Ovary (tissue), 7 donors: ENCODE measurements at regions not wholly inside any gene's neighbourhood (a gene's known extent, or its start where the extent isn't known, plus 50 kb on each side); places are given as distances from the start of the nearest gene placed in this dataset.

Source experiments
- DNase-seq, 5 donors: peaks; one replicate each; pipeline ENCODE4 v3.0.0-alpha.2; 2019 to 2020
- H3K27ac ChIP-seq, 2 donors: fragments of 200-600 bp; one replicate each; pipeline versions ENCODE4 v1.5.1 to v1.8.0; 2019 to 2022
- H3K27me3 ChIP-seq: fragments of 200-600 bp; one replicate; pipeline ENCODE4 v1.8.0; 2022
- H3K36me3 ChIP-seq: fragments of 200-600 bp; sonication (generic); one replicate; pipeline ENCODE4 v1.5.1; 2019
- H3K4me1 ChIP-seq: one replicate; pipeline ENCODE4 v1.8.1; 2013; ENCODE audit warnings: mild to moderate bottlenecking, moderate library complexity; ENCODE audit not compliant: insufficient read depth
- H3K4me3 ChIP-seq: fragments of 200-600 bp; sonication (generic); one replicate; pipeline ENCODE4 v1.5.1; 2017
- H3K9me3 ChIP-seq, 2 donors: fragments of 200-600 bp in 1 of 2; sonication (generic) in 1 of 2; one replicate each; pipeline versions ENCODE4 v1.5.1 to v1.8.1; 2013 to 2019; ENCODE audit warnings: mild to moderate bottlenecking in 1 of 2, moderate library complexity in 1 of 2
- EP300 ChIP-seq: sonication (generic); formaldehyde crosslinking; IDR thresholded peaks from one replicate; pipeline ENCODE4 v1.6.1; 2017; ENCODE audit warnings: antibody characterized with exemption
- POLR2A ChIP-seq: fragments of 450-650 bp; IDR thresholded peaks from one replicate; pipeline ENCODE4 v1.6.1; 2017; ENCODE audit warnings: antibody characterized with exemption, mild to moderate bottlenecking, moderate library complexity
- WGBS, 3 donors: extraction: QIAGEN DNeasy Blood & Tissue Kit in 1 of 3; methylation state at CpG; one replicate each; pipeline versions ENCODE4 v1.1.5 to v1.1.7; 2013 to 2017; 5-methylcytosine and 5-hydroxymethylcytosine counted together
- intact Hi-C, 4 donors: fragments of 100-400 bp; cut with DNase I; formaldehyde crosslinking; loops; one replicate each; pipeline versions ENCODE4 v1.11.0 to v1.15.1; 2022 to 2023
- TF ChIP-seq, protein P1 (sequence below), 3 donors: fragments of 450-650 bp in 2 of 3; fragments of 200-600 bp in 1 of 3; IDR thresholded peaks; one replicate each; pipeline versions ENCODE4 v1.5.1 to v1.8.0; 2016 to 2022; ENCODE audit warnings: antibody characterized with exemption in 3 of 3, mild to moderate bottlenecking in 1 of 3
- donor health status: DM: no; HTN: no; CAD: no; lungs with moderate emphysema.
- donor health status: DM: no; HTN: no; CAD: no.
- donor health status: Bipolar disorder and iron deficiency.
- donor health status: DM: no; HTN: no; CAD: no.
- donor health status: DM: yes; HTN: yes; CAD: no.

DNA sequence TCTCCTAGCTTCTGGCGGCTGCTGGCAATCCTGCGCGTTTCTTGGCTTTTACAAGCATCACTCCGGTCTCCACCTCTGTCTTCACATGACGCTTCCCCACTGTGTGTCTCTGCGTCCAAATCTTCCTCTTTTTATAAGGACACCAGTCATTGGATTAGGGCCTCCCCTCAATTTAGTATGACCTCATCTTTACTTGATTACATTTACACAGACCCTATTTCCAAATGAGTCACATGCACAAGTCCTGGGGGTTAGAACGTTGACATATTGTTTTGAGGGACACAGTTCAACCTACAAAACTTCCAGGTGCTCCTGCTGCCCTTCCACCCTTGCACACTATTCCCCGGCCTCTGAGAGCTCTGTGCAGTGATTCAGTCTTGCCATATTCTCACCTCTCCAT is 215.3 kb downstream of the OPA1 start:
- H3K4me1 ChIP-seq, result no peaks in the 10 kb centered on the region
- no peaks in the 10 kb centered on the region for H3K36me3 ChIP-seq
- intact Hi-C loops, result no loop called here
- no peaks in the 10 kb centered on the region for H3K27me3 ChIP-seq
- H3K4me3 ChIP-seq, result no peak overlapping the region
- no peak overlapping the region for H3K27ac ChIP-seq
- H3K9me3 ChIP-seq, result no peaks in the 10 kb centered on the region
- WGBS, 3 donors, result 90 to 97% (median 94%) methylated on average over 8 of the region's 8 CpGs
- no peak for DNase-seq
- TF ChIP-seq, protein P1, sequence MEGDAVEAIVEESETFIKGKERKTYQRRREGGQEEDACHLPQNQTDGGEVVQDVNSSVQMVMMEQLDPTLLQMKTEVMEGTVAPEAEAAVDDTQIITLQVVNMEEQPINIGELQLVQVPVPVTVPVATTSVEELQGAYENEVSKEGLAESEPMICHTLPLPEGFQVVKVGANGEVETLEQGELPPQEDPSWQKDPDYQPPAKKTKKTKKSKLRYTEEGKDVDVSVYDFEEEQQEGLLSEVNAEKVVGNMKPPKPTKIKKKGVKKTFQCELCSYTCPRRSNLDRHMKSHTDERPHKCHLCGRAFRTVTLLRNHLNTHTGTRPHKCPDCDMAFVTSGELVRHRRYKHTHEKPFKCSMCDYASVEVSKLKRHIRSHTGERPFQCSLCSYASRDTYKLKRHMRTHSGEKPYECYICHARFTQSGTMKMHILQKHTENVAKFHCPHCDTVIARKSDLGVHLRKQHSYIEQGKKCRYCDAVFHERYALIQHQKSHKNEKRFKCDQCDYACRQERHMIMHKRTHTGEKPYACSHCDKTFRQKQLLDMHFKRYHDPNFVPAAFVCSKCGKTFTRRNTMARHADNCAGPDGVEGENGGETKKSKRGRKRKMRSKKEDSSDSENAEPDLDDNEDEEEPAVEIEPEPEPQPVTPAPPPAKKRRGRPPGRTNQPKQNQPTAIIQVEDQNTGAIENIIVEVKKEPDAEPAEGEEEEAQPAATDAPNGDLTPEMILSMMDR (IDR thresholded peaks at IDR 0.05), result no peak
- TF ChIP-seq EP300 (no peak), POLR2A (no peak)

DNA sequence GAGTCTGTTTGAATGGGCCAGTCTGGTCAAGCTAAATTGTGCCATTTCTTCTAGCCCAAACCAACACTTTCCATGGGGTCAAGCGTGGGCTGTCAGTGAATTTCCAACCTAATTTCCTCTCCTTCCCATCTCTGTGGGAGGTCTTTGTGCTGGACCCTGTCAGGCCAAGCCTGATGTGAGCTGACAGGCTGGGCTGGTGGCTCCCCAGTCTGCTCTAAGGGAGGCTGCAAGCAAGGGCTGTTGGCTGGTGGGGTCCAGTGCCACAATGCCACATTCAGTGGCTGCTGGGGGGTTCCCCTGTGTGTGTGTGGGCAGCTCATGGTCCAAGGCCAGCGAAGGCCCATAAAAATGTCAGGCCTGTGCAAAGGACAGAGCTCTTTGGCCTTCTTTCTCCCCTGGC is 216.1 kb downstream of the OPA1 start:
- H3K4me3 ChIP-seq, result no peak overlapping the region
- intact Hi-C loops, result no loop called here
- no peaks in the 10 kb centered on the region for H3K9me3 ChIP-seq
- no peak overlapping the region for H3K27ac ChIP-seq
- TF ChIP-seq POLR2A (no peak), EP300 (no peak)
- TF ChIP-seq, protein P1 (IDR thresholded peaks at IDR 0.05), result no peak
- 92 to 94% (median 94%) methylated on average over 2 of the region's 2 CpGs for WGBS, 3 donors
- H3K36me3 ChIP-seq, result no peaks in the 10 kb centered on the region
- no peaks in the 10 kb centered on the region for H3K27me3 ChIP-seq
- no peaks in the 10 kb centered on the region for H3K4me1 ChIP-seq
- no peak for DNase-seq

DNA sequence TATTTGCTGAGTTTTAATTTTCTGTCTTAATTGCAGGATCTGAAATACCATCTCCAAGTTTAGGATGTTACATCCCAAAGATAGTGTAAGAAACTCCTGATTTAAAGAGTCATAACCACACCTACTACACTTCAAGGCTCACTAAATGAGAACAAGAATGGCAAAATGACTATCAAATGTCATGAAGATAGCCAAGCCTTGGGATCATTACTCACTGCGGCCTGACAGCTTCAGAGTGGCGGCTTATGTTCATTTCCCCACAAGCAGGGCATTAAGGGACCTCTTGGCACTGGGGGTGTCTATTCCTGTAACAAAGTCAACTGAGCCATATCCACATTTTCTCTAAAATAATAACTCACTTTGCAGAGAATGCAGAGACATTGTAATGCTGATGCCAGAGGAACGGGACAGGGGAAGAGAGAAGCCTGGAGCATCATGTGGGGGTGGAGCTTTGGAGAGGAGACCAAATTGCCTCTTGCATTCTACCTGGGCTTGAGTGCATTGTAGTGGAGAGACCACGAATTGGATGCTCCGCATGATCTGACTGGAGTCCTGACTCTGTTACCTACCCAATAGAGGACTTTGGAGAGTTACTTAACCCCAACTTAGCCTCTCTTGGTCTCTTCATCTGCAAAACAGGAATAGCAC is 219.2 kb downstream of the OPA1 start:
- H3K9me3 ChIP-seq, result no peaks in the 10 kb centered on the region
- WGBS, 3 donors, result 95 to 96% (median 96%) methylated on average over 5 of the region's 5 CpGs
- DNase-seq, result no peak
- H3K27me3 ChIP-seq, result no peaks in the 10 kb centered on the region
- peaks cover 2% of the 10 kb centered on the region for H3K4me1 ChIP-seq
- intact Hi-C loops, result no loop called here
- H3K4me3 ChIP-seq, result no peak overlapping the region
- no peak overlapping the region for H3K27ac ChIP-seq
- TF ChIP-seq POLR2A (no peak), EP300 (no peak)
- TF ChIP-seq, protein P1 (IDR thresholded peaks at IDR 0.05), result no peak
- no peaks in the 10 kb centered on the region for H3K36me3 ChIP-seq

DNA sequence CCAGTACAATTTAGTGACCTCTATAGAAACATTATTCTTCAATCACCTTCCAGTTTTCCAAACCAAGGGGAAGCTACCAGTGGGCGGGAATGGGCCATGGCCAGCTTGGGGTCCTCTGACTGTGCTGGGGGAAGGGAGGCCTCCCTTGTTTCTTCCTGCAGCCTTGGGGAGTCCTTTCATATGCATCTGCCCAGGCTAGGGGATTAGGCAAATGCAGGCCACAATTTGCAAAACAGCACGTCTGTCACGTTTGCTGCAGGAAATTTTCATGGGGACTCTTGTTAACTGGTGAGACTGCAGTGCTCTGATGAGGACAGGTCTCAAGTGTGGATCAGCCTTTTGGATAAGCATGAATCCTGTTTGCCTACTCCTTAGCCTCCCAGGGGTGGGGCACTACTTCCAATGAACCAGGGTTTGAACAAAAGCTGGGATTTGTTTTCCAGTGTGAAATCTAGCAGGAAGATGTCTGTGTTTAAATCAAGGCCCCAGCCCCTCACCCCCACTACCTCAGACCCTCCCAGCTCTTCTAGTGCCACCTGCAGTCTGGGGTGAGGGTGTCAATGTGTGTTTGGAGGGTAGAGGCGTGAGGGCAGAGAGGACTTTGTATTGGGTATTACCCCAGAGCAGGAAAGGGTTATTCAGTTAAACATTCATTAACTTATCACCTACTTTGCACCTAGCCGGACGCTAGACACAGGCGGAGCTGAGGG is 219.9 kb downstream of the OPA1 start:
- H3K4me3 ChIP-seq, result no peak overlapping the region
- DNase-seq, result no peak
- TF ChIP-seq POLR2A, result no peak
- TF ChIP-seq EP300, result no peak
- TF ChIP-seq, protein P1 (IDR thresholded peaks at IDR 0.05), result no peak
- H3K36me3 ChIP-seq, result no peaks in the 10 kb centered on the region
- peaks cover 3% of the 10 kb centered on the region for H3K4me1 ChIP-seq
- whole genome bisulfite sequencing, 3 donors, result 91 to 94% (median 93%) methylated on average over 7 of the region's 7 CpGs
- H3K9me3 ChIP-seq, result no peaks in the 10 kb centered on the region
- H3K27ac ChIP-seq, result no peak overlapping the region
- intact Hi-C loops, result no loop called here
- no peaks in the 10 kb centered on the region for H3K27me3 ChIP-seq
